AG09309 (cell line): ENCODE measurements at regions not wholly inside any gene's neighbourhood (a gene's known extent, or its start where the extent isn't known, plus 50 kb on each side); places are given as distances from the start of the nearest gene placed in this dataset.
"Not testable (repeated sequence)": the region's sequence is repeated elsewhere in the genome, so short reads cannot be mapped to it uniquely, and the experiment has no call there.

Source experiments
- DNase-seq: peaks from one replicate; pipeline ENCODE4 v3.0.0-alpha.2; 2010; ENCODE audit warnings: low read depth
- H3K4me3 ChIP-seq: 2 replicates; pipeline ENCODE4 v1.5.1; 2011; ENCODE audit warnings: mild to moderate bottlenecking, low read depth, low read length, moderate library complexity; ENCODE audit not compliant: control insufficient read depth
- CTCF ChIP-seq: IDR thresholded peaks from 2 replicates; pipeline ENCODE4 v1.5.1; 2011; ENCODE audit warnings: mild to moderate bottlenecking, low read depth, low read length, inconsistent platforms; ENCODE audit not compliant: insufficient read depth, control insufficient read depth; ENCODE audit errors: missing control alignments

GRCh38 chr21:35503671-35504070 is 454.6 kb upstream of the RUNX1 start:
- DNase-seq = no peak
- no peak overlapping the region for H3K4me3 ChIP-seq
- TF ChIP-seq CTCF = no peak

GRCh38 chr21:35502821-35503220 is 453.7 kb upstream of the RUNX1 start:
- TF ChIP-seq CTCF = no peak
- DNase-seq = no peak
- no peak overlapping the region for H3K4me3 ChIP-seq

DNA sequence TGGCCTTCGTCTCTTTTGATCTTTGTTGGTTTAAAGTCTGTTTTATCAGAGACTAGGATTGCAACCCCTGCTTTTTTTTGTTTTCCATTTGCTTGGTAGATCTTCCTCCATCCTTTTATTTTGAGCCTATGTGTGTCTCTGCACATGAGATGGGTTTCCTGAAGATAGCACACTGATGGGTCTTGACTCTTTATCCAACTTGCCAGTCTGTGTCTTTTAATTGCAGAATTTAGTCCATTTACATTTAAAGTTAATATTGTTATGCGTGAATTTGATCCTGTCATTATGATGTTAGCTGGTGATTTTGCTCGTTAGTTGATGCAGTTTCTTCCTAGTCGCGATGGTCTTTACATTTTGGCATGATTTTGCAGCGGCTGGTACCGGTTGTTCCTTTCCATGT is 448.4 kb upstream of the RUNX1 start:
- not testable (repeated sequence) for DNase-seq, H3K4me3 ChIP-seq

DNA sequence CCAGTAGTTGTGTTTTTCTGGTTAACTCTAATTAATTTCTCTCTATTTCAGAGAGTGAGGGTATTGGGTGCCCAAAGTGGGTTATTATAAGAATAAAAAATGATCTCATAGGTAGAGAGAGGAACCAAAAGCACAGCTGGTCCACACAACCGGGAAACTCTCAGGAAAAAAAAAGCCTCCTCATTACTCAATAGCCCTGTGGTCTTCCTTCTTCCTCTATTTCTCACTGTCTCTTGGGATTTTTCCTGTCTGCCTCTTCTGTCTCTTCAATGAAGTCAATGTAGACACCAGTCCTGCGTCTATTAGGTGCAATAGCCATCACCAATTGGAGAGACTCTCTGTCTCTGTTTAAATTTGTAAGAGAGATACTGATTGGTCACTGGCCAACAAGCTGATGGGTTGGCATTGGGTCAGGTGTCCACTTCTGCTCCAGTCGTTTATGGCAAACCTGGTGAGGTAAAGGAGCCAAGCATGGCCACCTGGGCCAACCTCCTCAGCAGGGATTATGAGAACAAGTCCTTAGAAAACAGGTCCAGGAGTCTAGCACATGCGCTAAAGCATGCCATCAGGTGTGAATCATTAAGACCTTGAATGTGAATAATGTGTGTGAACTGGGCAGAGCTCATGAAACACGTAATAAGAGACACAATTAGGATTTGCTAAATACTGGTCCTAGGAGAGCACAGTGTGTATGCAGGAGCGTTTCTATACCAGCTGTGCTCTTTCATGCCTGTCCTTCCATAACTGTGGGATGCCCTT is 443.0 kb upstream of the RUNX1 start:
- no peak for DNase-seq
- TF ChIP-seq CTCF = no peak
- H3K4me3 ChIP-seq = no peak overlapping the region

DNA sequence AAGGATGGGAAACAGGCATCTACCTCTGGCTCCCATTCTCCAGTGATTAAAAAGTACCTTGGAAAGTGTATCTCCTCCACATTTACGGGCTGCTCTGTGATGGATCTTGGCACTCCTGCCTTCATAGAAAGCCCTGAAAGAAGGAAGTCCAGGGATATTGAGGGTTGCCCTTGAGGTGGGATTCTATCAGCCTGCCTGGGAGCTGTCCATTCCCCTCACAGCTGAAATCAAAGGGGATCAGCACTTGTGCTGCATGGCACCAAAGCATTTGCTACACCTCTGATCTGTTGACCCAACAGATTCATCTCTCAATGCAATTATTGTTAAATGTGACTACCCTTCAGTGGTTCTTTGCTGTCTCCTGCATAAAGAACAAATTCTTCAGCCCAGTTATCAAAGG is 442.0 kb upstream of the RUNX1 start:
- no peak overlapping the region for H3K4me3 ChIP-seq
- TF ChIP-seq CTCF = no peak
- DNase-seq = no peak

- TF ChIP-seq CTCF = no peak
- H3K4me3 ChIP-seq = no peak overlapping the region
These were observed 440.4 kb upstream of the RUNX1 start for GRCh38 chr21:35489389-35489980.

DNA sequence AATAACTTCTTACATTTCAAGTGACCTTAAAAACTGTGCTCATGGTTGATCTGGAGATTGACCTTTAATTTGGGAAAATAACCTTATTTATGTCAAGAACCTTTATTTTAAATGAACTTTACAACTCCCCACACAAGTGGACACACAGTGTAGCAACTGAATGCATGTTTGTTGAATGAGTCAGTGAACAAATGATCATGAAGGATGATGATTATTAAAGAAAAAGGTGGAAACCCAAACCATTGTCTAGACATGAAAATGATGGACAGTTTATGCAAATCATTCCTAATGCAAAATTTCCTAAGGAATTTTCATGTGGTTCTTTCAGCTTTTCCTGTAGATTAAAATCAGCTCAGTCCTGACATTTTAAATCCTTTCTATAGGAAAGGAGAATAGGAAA is 439.8 kb upstream of the RUNX1 start:
- TF ChIP-seq CTCF = no peak
- DNase-seq = no peak
- no peak overlapping the region for H3K4me3 ChIP-seq

More at GRCh38 chr21:35489389-35489980, 440.4 kb upstream of the RUNX1 start:
- no peak for DNase-seq
